ENCODE measurements at regions not wholly inside any gene's neighbourhood (a gene's known extent, or its start where the extent isn't known, plus 50 kb on each side); places are given as distances from the start of the nearest gene placed in this dataset.

DNA sequence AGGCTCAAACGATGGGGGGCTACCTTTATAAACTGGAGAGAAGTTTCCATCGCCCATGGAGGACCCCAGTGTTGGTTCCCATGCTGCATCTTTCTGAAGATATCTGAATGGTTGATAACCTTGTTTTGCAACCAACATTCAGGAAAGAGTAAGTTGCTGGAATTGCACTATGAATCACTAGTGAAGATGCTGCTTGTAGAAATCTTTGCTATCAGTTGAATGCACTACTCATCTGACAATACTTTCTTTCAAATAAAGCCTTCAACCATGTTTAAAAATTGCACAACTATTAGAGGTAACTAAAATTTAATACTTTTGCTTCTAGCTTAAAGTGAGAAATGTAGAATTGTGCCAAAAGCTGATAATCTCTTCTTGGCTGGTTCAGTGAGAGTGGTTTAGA is 86.8 kb upstream of the HIVEP3 start:
- TF ChIP-seq EZH2 (IDR thresholded peaks at IDR 0.05; ENCODE audit: borderline replicate concordance, low read depth, low read length, poor library complexity, severe bottlenecking) = no peak
- TF ChIP-seq, protein P1, sequence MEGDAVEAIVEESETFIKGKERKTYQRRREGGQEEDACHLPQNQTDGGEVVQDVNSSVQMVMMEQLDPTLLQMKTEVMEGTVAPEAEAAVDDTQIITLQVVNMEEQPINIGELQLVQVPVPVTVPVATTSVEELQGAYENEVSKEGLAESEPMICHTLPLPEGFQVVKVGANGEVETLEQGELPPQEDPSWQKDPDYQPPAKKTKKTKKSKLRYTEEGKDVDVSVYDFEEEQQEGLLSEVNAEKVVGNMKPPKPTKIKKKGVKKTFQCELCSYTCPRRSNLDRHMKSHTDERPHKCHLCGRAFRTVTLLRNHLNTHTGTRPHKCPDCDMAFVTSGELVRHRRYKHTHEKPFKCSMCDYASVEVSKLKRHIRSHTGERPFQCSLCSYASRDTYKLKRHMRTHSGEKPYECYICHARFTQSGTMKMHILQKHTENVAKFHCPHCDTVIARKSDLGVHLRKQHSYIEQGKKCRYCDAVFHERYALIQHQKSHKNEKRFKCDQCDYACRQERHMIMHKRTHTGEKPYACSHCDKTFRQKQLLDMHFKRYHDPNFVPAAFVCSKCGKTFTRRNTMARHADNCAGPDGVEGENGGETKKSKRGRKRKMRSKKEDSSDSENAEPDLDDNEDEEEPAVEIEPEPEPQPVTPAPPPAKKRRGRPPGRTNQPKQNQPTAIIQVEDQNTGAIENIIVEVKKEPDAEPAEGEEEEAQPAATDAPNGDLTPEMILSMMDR (conservative IDR thresholded peaks at IDR 0.05; ENCODE audit: low read depth, low read length) = no peak
- DNase-seq (ENCODE audit: low spot score) = no peak
- peaks cover 14% of the 10 kb centered on the region for H3K27me3 ChIP-seq (replicated peaks; ENCODE audit: insufficient read depth, low read depth, low read length, poor library complexity)
- POLR2A ChIA-PET (ENCODE audit: low non-redundant PET) = no interaction called here
- H3K9me3 ChIP-seq (ENCODE audit: low read depth, low read length, poor library complexity, severe bottlenecking) = no peaks in the 10 kb centered on the region
- H3K4me1 ChIP-seq (ENCODE audit: insufficient read depth, low read length, poor library complexity, severe bottlenecking) = no peaks in the 10 kb centered on the region
- BruUV-seq (replicated peaks) = no TSS peak
- no peak overlapping the region for H3K4me3 ChIP-seq (ENCODE audit: low read depth, low read length, poor library complexity, severe bottlenecking)
- CTCF ChIA-PET = no interaction called here
- intact Hi-C loops (cut with micrococcal nuclease; ENCODE audit: unreplicated experiment) = no loop called here
- no peaks in the 10 kb centered on the region for H3K36me3 ChIP-seq (ENCODE audit: insufficient read depth, low read length, poor library complexity, severe bottlenecking)
- no peak overlapping the region for H3K27ac ChIP-seq (ENCODE audit: low read depth, low read length, poor library complexity, severe bottlenecking)

DNA sequence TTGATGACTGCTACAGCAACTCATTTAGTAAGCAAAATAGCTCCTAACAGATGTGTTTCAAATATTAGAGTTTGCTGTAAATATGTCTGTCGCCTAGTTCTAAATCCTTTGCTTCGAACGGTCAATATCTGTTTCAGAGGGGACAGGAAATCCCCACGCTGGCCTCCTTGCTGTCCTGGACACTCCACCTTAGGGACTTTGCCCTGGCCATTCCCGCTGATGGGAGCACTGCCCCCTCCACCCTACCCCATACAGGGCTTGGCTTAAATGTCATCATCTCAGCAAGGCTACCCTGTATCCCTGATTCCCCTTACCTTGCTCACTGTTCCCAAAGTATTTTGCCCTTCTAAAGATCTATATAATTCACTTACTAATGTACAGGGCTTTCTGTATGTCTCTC is 86.1 kb upstream of the HIVEP3 start:
- intact Hi-C loops (cut with micrococcal nuclease; ENCODE audit: unreplicated experiment) = no loop called here
- Histone ChIP-seq H3K27ac (ENCODE audit: low read depth, low read length, poor library complexity, severe bottlenecking) (no peak overlapping the region), H3K4me3 (ENCODE audit: low read depth, low read length, poor library complexity, severe bottlenecking) (no peak overlapping the region), H3K4me1 (ENCODE audit: insufficient read depth, low read length, poor library complexity, severe bottlenecking) (no peaks in the 10 kb centered on the region), H3K9me3 (ENCODE audit: low read depth, low read length, poor library complexity, severe bottlenecking) (no peaks in the 10 kb centered on the region), H3K36me3 (ENCODE audit: insufficient read depth, low read length, poor library complexity, severe bottlenecking) (no peaks in the 10 kb centered on the region), H3K27me3 (replicated peaks; ENCODE audit: insufficient read depth, low read depth, low read length, poor library complexity) (peaks cover 10% of the 10 kb centered on the region)
- no peak for DNase-seq (ENCODE audit: low spot score)
- TF ChIP-seq EZH2 (IDR thresholded peaks at IDR 0.05; ENCODE audit: borderline replicate concordance, low read depth, low read length, poor library complexity, severe bottlenecking) = no peak
- TF ChIP-seq, protein P1 (conservative IDR thresholded peaks at IDR 0.05; ENCODE audit: low read depth, low read length) = no peak
- BruUV-seq (replicated peaks) = no TSS peak
- ChIA-PET POLR2A (ENCODE audit: low non-redundant PET) (no interaction called here), CTCF (no interaction called here)

DNA sequence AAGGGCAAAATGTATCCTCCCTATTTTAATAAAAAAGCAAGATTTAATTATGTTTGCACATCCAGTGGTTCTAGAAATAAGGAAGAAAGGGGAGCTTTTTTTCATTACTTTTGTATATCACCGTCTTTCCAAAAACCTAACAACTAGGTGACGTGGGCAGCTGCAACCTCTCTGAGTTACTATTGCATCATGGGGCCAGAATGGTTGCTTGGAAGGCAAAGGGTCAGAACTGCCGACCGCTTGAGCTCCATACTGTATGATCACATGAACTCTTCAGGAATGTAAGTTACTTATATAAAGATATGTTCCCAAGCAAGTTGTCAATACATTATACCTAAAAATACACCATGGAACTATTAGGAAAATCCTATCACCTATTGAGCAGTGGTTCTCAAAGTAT is 85.6 kb upstream of the HIVEP3 start:
- DNase-seq (ENCODE audit: low spot score) = no peak
- Histone ChIP-seq H3K27me3 (replicated peaks; ENCODE audit: insufficient read depth, low read depth, low read length, poor library complexity) (peaks cover 10% of the 10 kb centered on the region), H3K27ac (ENCODE audit: low read depth, low read length, poor library complexity, severe bottlenecking) (no peak overlapping the region), H3K36me3 (ENCODE audit: insufficient read depth, low read length, poor library complexity, severe bottlenecking) (no peaks in the 10 kb centered on the region), H3K4me1 (ENCODE audit: insufficient read depth, low read length, poor library complexity, severe bottlenecking) (no peaks in the 10 kb centered on the region), H3K4me3 (ENCODE audit: low read depth, low read length, poor library complexity, severe bottlenecking) (no peak overlapping the region), H3K9me3 (ENCODE audit: low read depth, low read length, poor library complexity, severe bottlenecking) (no peaks in the 10 kb centered on the region)
- ChIA-PET POLR2A (ENCODE audit: low non-redundant PET) (no interaction called here), CTCF (no interaction called here)
- no TSS peak for BruUV-seq (replicated peaks)
- intact Hi-C loops (cut with micrococcal nuclease; ENCODE audit: unreplicated experiment) = no loop called here
- TF ChIP-seq, protein P1 (conservative IDR thresholded peaks at IDR 0.05; ENCODE audit: low read depth, low read length) = no peak
- TF ChIP-seq EZH2 (IDR thresholded peaks at IDR 0.05; ENCODE audit: borderline replicate concordance, low read depth, low read length, poor library complexity, severe bottlenecking) = no peak
